NCI-H146 treated with DMSO at 0.1 percent for 48 hours (cell line): ENCODE measurements at regions not wholly inside any gene's neighbourhood (a gene's known extent, or its start where the extent isn't known, plus 50 kb on each side); places are given as distances from the start of the nearest gene placed in this dataset.
"Not testable (repeated sequence)": the region's sequence is repeated elsewhere in the genome, so short reads cannot be mapped to it uniquely, and the experiment has no call there.

Experiments used
- DNase-seq: peaks from one replicate; lab custom pipeline; 2025; ENCODE audit not compliant: unreplicated experiment; lab: John Stamatoyannopoulos, UW

DNA sequence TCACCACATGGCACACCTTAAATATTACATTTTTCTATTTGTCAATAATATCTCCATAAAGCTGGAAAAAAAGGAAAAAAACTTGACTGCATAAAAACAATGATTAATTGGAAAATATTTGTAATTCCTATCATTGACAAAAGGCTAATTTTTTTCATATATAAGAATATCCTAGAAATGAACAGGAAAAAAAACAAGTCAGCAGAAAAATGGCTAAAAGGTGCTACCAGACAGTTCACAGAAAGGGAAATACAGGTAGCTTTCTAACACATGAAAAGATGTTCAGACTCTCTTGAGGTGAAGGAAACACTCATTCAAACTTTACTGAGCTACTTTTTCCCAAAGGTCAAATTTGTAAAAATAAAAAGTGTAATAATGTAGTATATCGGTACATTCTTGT lies 104.1 kb upstream of the SCAF8 start:
- no peak for DNase-seq

GRCh38 chr6:154632119-154632518 lies 101.1 kb upstream of the SCAF8 start:
- DNase-seq = no peak

GRCh38 chr6:154637392-154637791 lies 95.8 kb upstream of the SCAF8 start:
- DNase-seq = no peak

GRCh38 chr6:154638369-154638768 lies 94.8 kb upstream of the SCAF8 start:
- no peak for DNase-seq

GRCh38 chr6:154639196-154639595 lies 94.0 kb upstream of the SCAF8 start:
- DNase-seq = not testable (repeated sequence)

DNA sequence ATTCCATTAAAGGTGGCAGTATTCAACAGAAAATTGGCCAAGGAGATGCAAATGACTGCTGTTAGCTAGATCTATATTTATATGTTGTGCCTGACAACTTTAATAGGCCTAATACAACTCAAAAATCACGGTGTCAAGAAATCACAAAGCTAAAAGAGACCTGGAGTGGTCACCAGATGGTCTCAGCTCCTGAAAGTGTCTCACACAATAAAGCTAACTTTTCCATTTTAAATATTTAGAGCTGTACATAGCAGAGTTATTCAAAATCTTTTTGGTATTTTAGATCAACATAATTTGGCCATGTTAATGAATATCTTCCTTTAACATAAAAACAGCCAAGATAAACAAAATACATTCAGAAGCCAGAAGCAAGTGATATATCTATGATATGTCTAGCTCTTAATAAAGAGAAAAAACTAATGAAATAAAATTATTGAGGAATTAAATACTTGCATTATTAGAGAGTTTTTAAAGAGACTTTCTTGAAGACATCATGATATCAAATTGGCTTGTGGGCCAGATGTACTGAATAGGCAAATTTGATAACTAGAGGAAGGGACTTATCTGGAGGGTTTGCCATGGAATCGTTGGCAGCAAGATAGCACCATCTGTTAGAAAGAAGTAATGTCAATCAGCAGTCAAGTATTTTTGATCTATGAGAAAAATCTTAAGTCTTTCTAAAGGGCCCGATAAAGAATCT lies 84.9 kb upstream of the SCAF8 start:
- no peak for DNase-seq

DNA sequence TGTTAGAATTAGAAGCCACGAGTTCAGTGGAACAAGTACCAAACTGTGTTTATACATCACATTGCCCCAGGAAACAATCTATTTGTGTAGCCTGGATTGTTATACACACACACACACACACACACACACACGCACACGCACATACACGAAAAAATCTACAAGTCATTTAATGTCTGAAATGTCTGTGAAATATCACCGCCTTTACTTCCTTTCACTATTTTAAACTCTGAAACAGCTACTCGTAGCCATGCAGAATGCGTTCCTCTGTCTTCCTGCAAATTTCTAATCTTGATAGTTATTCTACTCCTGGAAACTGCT lies 84.4 kb upstream of the SCAF8 start:
- DNase-seq = no peak

- no peak for DNase-seq
Measured at GRCh38 chr6:154649721-154650120, 83.5 kb upstream of the SCAF8 start.

- DNase-seq = no peak
Measured at GRCh38 chr6:154650351-154650750, 82.9 kb upstream of the SCAF8 start.

DNA sequence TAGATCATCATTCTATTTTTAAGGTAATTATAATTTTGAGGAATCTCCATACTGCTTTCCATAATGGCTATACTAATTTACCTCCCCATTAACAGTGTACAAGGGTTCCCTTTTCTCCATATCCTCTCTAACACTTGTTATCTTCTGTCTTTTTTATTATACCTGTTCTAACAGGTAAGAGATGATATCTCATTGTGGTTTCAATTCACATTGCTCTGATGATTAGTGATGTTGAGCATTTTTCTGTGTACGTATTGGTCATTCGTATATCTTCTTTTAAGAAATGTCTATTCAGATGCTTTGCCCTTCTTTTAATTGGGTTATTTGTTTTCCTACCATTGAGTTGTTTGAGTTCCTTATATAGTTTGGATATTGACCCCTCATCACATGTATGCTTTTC lies 81.6 kb upstream of the SCAF8 start:
- no peak for DNase-seq

GRCh38 chr6:154653385-154653784 lies 79.8 kb upstream of the SCAF8 start:
- no peak for DNase-seq

DNA sequence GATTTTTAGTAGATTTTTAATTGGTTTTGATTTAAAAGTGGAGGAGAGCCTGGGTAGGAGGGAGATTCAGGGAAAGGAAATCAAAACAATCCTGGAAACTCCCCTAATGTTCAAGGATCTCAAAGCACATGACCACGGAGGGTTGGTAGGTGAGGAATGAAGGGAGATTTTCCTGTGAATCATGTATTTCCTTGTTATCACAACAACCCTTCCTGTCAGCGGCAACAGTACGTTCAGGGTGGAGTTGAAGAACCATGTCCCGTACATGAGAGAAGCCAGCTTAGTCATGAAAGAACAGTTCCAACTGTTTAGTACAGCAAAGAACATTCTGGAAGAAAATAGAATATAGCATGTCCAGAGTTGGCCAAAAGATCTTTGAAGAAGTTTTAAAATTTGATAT lies 79.4 kb upstream of the SCAF8 start:
- DNase-seq = no peak

- no peak for DNase-seq
Measured at GRCh38 chr6:154656660-154657059, 76.6 kb upstream of the SCAF8 start.

GRCh38 chr6:154661768-154662167 lies 71.4 kb upstream of the SCAF8 start:
- DNase-seq = no peak

- no peak for DNase-seq
Measured at GRCh38 chr6:154664287-154664686, 68.9 kb upstream of the SCAF8 start.

DNA sequence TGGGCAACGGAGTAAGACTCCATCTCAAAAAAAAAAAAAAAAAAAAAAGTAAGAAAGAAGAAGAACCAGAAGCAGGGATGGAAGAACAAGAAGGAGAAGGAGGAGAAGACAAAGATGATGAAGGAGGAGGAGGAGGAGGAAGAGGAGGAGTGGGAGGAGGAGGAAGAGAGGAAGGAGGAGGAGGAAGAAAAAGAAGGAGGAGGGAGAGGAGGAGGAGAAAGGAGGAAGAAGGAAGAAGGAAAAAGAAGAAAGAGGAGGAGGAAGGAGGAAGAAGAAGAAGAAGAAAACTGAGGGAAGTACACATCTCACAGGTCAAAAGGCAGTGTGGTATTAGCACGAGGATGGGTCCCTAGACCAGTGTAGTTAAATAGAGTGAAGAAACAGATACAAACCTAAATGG lies 65.1 kb upstream of the SCAF8 start:
- no peak for DNase-seq

DNA sequence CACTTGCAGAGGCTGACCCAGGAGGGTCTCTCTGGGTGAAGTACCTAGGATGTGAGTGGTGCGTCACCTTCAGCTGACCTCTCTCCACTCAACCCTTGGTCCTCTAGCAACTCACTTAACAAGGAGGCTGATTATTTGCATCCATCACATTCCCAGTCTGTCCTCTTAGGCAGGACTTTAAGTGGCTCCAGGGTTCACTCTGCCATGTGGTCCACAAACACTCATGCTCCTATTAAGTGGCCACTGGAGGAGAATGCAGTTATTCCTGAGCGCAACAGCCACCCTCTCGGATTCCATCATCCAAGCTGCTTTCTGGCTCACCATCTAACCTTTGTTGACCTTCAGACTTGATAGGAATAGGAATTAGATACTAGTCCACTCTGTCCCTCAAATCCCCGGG lies 61.1 kb upstream of the SCAF8 start:
- DNase-seq = no peak

DNA sequence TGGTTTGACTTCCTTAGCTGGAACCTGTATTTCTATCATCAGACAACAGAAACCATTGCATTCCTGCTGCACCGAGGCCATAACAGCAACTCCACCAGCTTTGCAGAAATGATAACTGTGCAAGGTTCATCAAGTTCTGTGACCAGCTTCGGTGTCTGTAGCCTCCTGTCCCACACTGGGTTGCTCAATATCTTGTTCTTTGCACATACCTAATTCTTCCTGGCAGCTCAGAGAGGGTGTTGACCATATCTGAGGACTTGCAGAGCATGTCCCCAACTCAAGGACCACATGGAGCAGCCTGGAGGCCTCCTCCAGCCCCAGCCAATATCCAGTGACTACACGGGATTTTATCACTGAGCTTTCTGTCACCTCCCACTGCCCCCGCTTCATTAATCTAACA lies 59.3 kb upstream of the SCAF8 start:
- no peak for DNase-seq

- DNase-seq = peak; percentile 99
Measured at GRCh38 chr6:154675602-154676088, 57.6 kb upstream of the SCAF8 start.

DNA sequence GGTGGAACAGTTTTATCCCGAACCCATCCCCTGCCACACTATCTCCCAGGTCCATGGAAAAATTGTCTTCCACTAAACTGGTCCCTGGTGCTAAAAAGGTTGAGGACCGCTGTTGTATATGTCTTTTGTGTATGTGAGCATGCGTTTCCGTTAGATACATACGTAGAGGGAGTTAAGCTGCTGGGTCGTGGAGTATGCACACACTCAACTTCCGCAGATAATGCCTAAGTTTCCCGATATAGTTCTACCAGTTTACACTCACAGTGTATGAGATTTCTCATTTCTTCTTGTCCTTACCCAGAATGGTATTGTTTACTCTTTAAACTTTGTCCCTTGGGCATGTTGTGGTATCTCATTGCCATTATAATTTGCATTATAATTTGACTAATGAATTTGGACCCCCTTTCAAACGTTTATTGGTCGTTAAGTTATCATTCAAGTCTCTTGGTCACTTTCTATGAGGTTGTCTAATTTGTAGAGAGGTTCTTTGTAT lies 50.5 kb upstream of the SCAF8 start:
- DNase-seq = no peak
